Cardiac muscle cell (in vitro differentiated cells and primary cell): ENCODE measurements at regions not wholly inside any gene's neighbourhood (a gene's known extent, or its start where the extent isn't known, plus 50 kb on each side); places are given as distances from the start of the nearest gene placed in this dataset.

ENCODE experiments used
- DNase-seq, 2 donors: peaks; one replicate each; pipeline versions ENCODE4 v3.0.0 to v3.0.0-alpha.2; 2010 to 2017; ENCODE audit warnings: low read depth in 1 of 2, low spot score in 1 of 2
- H3K27ac ChIP-seq: fragments of 200-600 bp; sonication (generic); 2 replicates; pipeline ENCODE4 v1.5.1; 2016
- H3K27me3 ChIP-seq: fragments of 200-600 bp; sonication (generic); 2 replicates; pipeline ENCODE4 v1.6.0; 2016; ENCODE audit warnings: control low read depth
- H3K36me3 ChIP-seq: fragments of 200-600 bp; sonication (generic); 2 replicates; pipeline ENCODE4 v1.5.1; 2016; ENCODE audit warnings: control low read depth
- H3K4me1 ChIP-seq: fragments of 200-600 bp; sonication (generic); 2 replicates; pipeline ENCODE4 v1.8.1; 2017; ENCODE audit warnings: low read depth, mild to moderate bottlenecking, mixed run types
- H3K4me3 ChIP-seq: fragments of 200-600 bp; sonication (generic); 2 replicates; pipeline ENCODE4 v1.5.1; 2016; ENCODE audit warnings: mild to moderate bottlenecking
- H3K9me3 ChIP-seq: fragments of 200-600 bp; sonication (generic); 2 replicates; pipeline ENCODE4 v1.5.1; 2017; ENCODE audit warnings: low read depth, mild to moderate bottlenecking, control low read depth
- CTCF ChIP-seq: IDR thresholded peaks from 2 replicates; pipeline ENCODE4 v1.5.1; 2012; ENCODE audit warnings: low read depth, mild to moderate bottlenecking, low read length

- H3K9me3 ChIP-seq = no peaks in the 10 kb centered on the region
- no peak for DNase-seq
- no peaks in the 10 kb centered on the region for H3K27me3 ChIP-seq
- no peak overlapping the region for H3K27ac ChIP-seq
- H3K4me1 ChIP-seq = no peaks in the 10 kb centered on the region
- no peak overlapping the region for H3K4me3 ChIP-seq
- H3K36me3 ChIP-seq = no peaks in the 10 kb centered on the region
- no peak for TF ChIP-seq CTCF
Observed at GRCh38 chr2:23231865-23232264, 153.1 kb upstream of the KLHL29 start.

- Histone ChIP-seq H3K4me1 (no peaks in the 10 kb centered on the region), H3K36me3 (no peaks in the 10 kb centered on the region), H3K27ac (no peak overlapping the region), H3K27me3 (no peaks in the 10 kb centered on the region), H3K4me3 (no peak overlapping the region), H3K9me3 (no peaks in the 10 kb centered on the region)
- DNase-seq = peak in 1 of 2 donors; percentile 6
- no peak for TF ChIP-seq CTCF
Observed at GRCh38 chr2:23235292-23235691, 149.7 kb upstream of the KLHL29 start.

- Histone ChIP-seq H3K4me1 (no peaks in the 10 kb centered on the region), H3K4me3 (no peak overlapping the region), H3K27ac (no peak overlapping the region), H3K27me3 (no peaks in the 10 kb centered on the region), H3K9me3 (no peaks in the 10 kb centered on the region), H3K36me3 (no peaks in the 10 kb centered on the region)
- DNase-seq = no peak
- no peak for TF ChIP-seq CTCF
Observed at GRCh38 chr2:23235736-23236135, 149.2 kb upstream of the KLHL29 start.

GRCh38 chr2:23237147-23237546 is 147.8 kb upstream of the KLHL29 start:
- no peak overlapping the region for H3K27ac ChIP-seq
- H3K4me3 ChIP-seq = no peak overlapping the region
- DNase-seq = no peak
- no peak for TF ChIP-seq CTCF
- no peaks in the 10 kb centered on the region for H3K9me3 ChIP-seq
- no peaks in the 10 kb centered on the region for H3K4me1 ChIP-seq
- H3K27me3 ChIP-seq = no peaks in the 10 kb centered on the region
- H3K36me3 ChIP-seq = no peaks in the 10 kb centered on the region

- no peaks in the 10 kb centered on the region for H3K9me3 ChIP-seq
- TF ChIP-seq CTCF = no peak
- H3K4me3 ChIP-seq = no peak overlapping the region
- H3K27me3 ChIP-seq = no peaks in the 10 kb centered on the region
- H3K27ac ChIP-seq = no peak overlapping the region
- H3K36me3 ChIP-seq = no peaks in the 10 kb centered on the region
- no peak for DNase-seq
- H3K4me1 ChIP-seq = no peaks in the 10 kb centered on the region
Observed at GRCh38 chr2:23238011-23238657, 146.8 kb upstream of the KLHL29 start.
